HG03442 (cell line): ENCODE measurements at regions not wholly inside any gene's neighbourhood (a gene's known extent, or its start where the extent isn't known, plus 50 kb on each side); places are given as distances from the start of the nearest gene placed in this dataset.

ENCODE experiments used
- ATAC-seq: cut with Tn5 transposase; IDR thresholded peaks from one replicate; pipeline ENCODE4 v1.9.1; 2021; ENCODE audit warnings: mild to moderate bottlenecking, moderate library complexity; ENCODE audit not compliant: unreplicated experiment

- no peak for ATAC-seq
Measured at GRCh38 chrX:149161435-149162088, 343.5 kb downstream of the IDS start.

GRCh38 chrX:149157976-149158375, 347.1 kb downstream of the IDS start:
- no peak for ATAC-seq

GRCh38 chrX:149152941-149153340, 352.2 kb downstream of the IDS start:
- ATAC-seq: no peak

- ATAC-seq: peak; percentile 67
Measured at GRCh38 chrX:149151805-149152757, 353.0 kb downstream of the IDS start.

- peak; percentile 55 for ATAC-seq
Measured at GRCh38 chrX:149145845-149146285, 359.2 kb downstream of the IDS start.

GRCh38 chrX:149131774-149132173, 373.3 kb downstream of the IDS start:
- no peak for ATAC-seq

- no peak for ATAC-seq
Measured at GRCh38 chrX:149129767-149130166, 375.3 kb downstream of the IDS start.

GRCh38 chrX:149124526-149125108, 380.5 kb downstream of the IDS start:
- no peak for ATAC-seq

- ATAC-seq: no peak
Measured at GRCh38 chrX:149121206-149121920, 383.7 kb downstream of the IDS start.

- ATAC-seq: no peak
Measured at GRCh38 chrX:149120459-149120858, 384.6 kb downstream of the IDS start.

GRCh38 chrX:149114874-149115273, 390.2 kb downstream of the IDS start:
- no peak for ATAC-seq

GRCh38 chrX:149114001-149114400, 391.1 kb downstream of the IDS start:
- no peak for ATAC-seq

GRCh38 chrX:149097786-149098185, 407.3 kb downstream of the IDS start:
- no peak for ATAC-seq

- ATAC-seq: no peak
Measured at GRCh38 chrX:149092179-149092578, 412.9 kb downstream of the IDS start.

- no peak for ATAC-seq
Measured at GRCh38 chrX:149079805-149080406, 425.2 kb downstream of the IDS start.

GRCh38 chrX:149074398-149074797, 430.7 kb downstream of the IDS start:
- peak; percentile 76 for ATAC-seq

GRCh38 chrX:149073479-149073878, 431.6 kb downstream of the IDS start:
- ATAC-seq: no peak

GRCh38 chrX:149069899-149070298, 435.2 kb downstream of the IDS start:
- ATAC-seq: no peak

GRCh38 chrX:149060921-149061320, 444.2 kb downstream of the IDS start:
- no peak for ATAC-seq
